ENCODE measurements at regions not wholly inside any gene's neighbourhood (a gene's known extent, or its start where the extent isn't known, plus 50 kb on each side); places are given as distances from the start of the nearest gene placed in this dataset.

GRCh38 chr22:19596680-19597398, 72.6 kb upstream of the CLDN5 start:
- TF ChIP-seq, protein P1, sequence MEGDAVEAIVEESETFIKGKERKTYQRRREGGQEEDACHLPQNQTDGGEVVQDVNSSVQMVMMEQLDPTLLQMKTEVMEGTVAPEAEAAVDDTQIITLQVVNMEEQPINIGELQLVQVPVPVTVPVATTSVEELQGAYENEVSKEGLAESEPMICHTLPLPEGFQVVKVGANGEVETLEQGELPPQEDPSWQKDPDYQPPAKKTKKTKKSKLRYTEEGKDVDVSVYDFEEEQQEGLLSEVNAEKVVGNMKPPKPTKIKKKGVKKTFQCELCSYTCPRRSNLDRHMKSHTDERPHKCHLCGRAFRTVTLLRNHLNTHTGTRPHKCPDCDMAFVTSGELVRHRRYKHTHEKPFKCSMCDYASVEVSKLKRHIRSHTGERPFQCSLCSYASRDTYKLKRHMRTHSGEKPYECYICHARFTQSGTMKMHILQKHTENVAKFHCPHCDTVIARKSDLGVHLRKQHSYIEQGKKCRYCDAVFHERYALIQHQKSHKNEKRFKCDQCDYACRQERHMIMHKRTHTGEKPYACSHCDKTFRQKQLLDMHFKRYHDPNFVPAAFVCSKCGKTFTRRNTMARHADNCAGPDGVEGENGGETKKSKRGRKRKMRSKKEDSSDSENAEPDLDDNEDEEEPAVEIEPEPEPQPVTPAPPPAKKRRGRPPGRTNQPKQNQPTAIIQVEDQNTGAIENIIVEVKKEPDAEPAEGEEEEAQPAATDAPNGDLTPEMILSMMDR (conservative IDR thresholded peaks at IDR 0.05 in 1 of 2, IDR thresholded peaks at IDR 0.05 in 1 of 2; ENCODE audit: low read depth in 1 of 2, low read length in 2 of 2), result no peak
- no peak for TF ChIP-seq EZH2 (IDR thresholded peaks at IDR 0.05; ENCODE audit: low read length, missing control alignments)

Data from fibroblast of lung (primary cell).